ENCODE measurements at regions not wholly inside any gene's neighbourhood (a gene's known extent, or its start where the extent isn't known, plus 50 kb on each side); places are given as distances from the start of the nearest gene placed in this dataset.
"Not testable (repeated sequence)": the region's sequence is repeated elsewhere in the genome, so short reads cannot be mapped to it uniquely, and the experiment has no call there.

GRCh38 chr1:22326372-22326915 is 125.2 kb upstream of the ZBTB40 start:
- no peak for DNase-seq
- Mint-ChIP-seq H3K27me3 (ENCODE audit: low read depth) (no peaks in the 10 kb centered on the region), H3K9me3 (no peaks in the 10 kb centered on the region), H3K4me3 (no peak overlapping the region), H3K36me3 (ENCODE audit: insufficient read depth) (no peaks in the 10 kb centered on the region), H3K4me1 (ENCODE audit: low read depth) (no peaks in the 10 kb centered on the region)
- ATAC-seq: no peak

GRCh38 chr1:22326931-22327330 is 124.7 kb upstream of the ZBTB40 start:
- H3K36me3 Mint-ChIP-seq (ENCODE audit: insufficient read depth): no peaks in the 10 kb centered on the region
- H3K27me3 Mint-ChIP-seq (ENCODE audit: low read depth): no peaks in the 10 kb centered on the region
- no peak for ATAC-seq
- no peaks in the 10 kb centered on the region for H3K9me3 Mint-ChIP-seq
- no peak for DNase-seq
- no peaks in the 10 kb centered on the region for H3K4me1 Mint-ChIP-seq (ENCODE audit: low read depth)
- H3K4me3 Mint-ChIP-seq: no peak overlapping the region

GRCh38 chr1:22327411-22327810 is 124.2 kb upstream of the ZBTB40 start:
- DNase-seq: no peak
- no peaks in the 10 kb centered on the region for H3K4me1 Mint-ChIP-seq (ENCODE audit: low read depth)
- ATAC-seq: no peak
- H3K4me3 Mint-ChIP-seq: no peak overlapping the region
- no peaks in the 10 kb centered on the region for H3K9me3 Mint-ChIP-seq
- no peaks in the 10 kb centered on the region for H3K27me3 Mint-ChIP-seq (ENCODE audit: low read depth)
- no peaks in the 10 kb centered on the region for H3K36me3 Mint-ChIP-seq (ENCODE audit: insufficient read depth)

GRCh38 chr1:22328331-22329147 is 123.1 kb upstream of the ZBTB40 start:
- no peaks in the 10 kb centered on the region for H3K4me1 Mint-ChIP-seq (ENCODE audit: low read depth)
- no peak for DNase-seq
- no peak for ATAC-seq
- no peaks in the 10 kb centered on the region for H3K36me3 Mint-ChIP-seq (ENCODE audit: insufficient read depth)
- no peak overlapping the region for H3K4me3 Mint-ChIP-seq
- H3K9me3 Mint-ChIP-seq: no peaks in the 10 kb centered on the region
- H3K27me3 Mint-ChIP-seq (ENCODE audit: low read depth): peaks cover 4% of the 10 kb centered on the region

- H3K27me3 Mint-ChIP-seq (ENCODE audit: low read depth): peaks cover 8% of the 10 kb centered on the region
- no peaks in the 10 kb centered on the region for H3K9me3 Mint-ChIP-seq
- no peak for ATAC-seq
- H3K36me3 Mint-ChIP-seq (ENCODE audit: insufficient read depth): no peaks in the 10 kb centered on the region
- DNase-seq: no peak
- no peak overlapping the region for H3K4me3 Mint-ChIP-seq
- no peaks in the 10 kb centered on the region for H3K4me1 Mint-ChIP-seq (ENCODE audit: low read depth)
Observed at GRCh38 chr1:22329148-22329515, 122.5 kb upstream of the ZBTB40 start.

GRCh38 chr1:22330092-22330759 is 121.4 kb upstream of the ZBTB40 start:
- DNase-seq (no peak), ATAC-seq (no peak)
- Mint-ChIP-seq H3K27me3 (ENCODE audit: low read depth) (peaks cover 11% of the 10 kb centered on the region), H3K9me3 (no peaks in the 10 kb centered on the region), H3K4me3 (no peak overlapping the region), H3K4me1 (ENCODE audit: low read depth) (no peaks in the 10 kb centered on the region), H3K36me3 (ENCODE audit: insufficient read depth) (no peaks in the 10 kb centered on the region)

GRCh38 chr1:22330760-22331119 is 120.9 kb upstream of the ZBTB40 start:
- Mint-ChIP-seq H3K4me1 (ENCODE audit: low read depth) (no peaks in the 10 kb centered on the region), H3K4me3 (no peak overlapping the region), H3K36me3 (ENCODE audit: insufficient read depth) (no peaks in the 10 kb centered on the region), H3K9me3 (no peaks in the 10 kb centered on the region), H3K27me3 (ENCODE audit: low read depth) (peaks cover 11% of the 10 kb centered on the region)
- no peak for DNase-seq
- ATAC-seq: no peak

GRCh38 chr1:22331618-22332423 is 119.8 kb upstream of the ZBTB40 start:
- no peak for ATAC-seq
- Mint-ChIP-seq H3K4me1 (ENCODE audit: low read depth) (no peaks in the 10 kb centered on the region), H3K9me3 (no peaks in the 10 kb centered on the region), H3K4me3 (no peak overlapping the region), H3K36me3 (ENCODE audit: insufficient read depth) (no peaks in the 10 kb centered on the region), H3K27me3 (ENCODE audit: low read depth) (peaks cover 11% of the 10 kb centered on the region)
- no peak for DNase-seq

- H3K9me3 Mint-ChIP-seq: no peaks in the 10 kb centered on the region
- DNase-seq (no peak), ATAC-seq (no peak)
- H3K36me3 Mint-ChIP-seq (ENCODE audit: insufficient read depth): no peaks in the 10 kb centered on the region
- peaks cover 11% of the 10 kb centered on the region for H3K27me3 Mint-ChIP-seq (ENCODE audit: low read depth)
- no peak overlapping the region for H3K4me3 Mint-ChIP-seq
- H3K4me1 Mint-ChIP-seq (ENCODE audit: low read depth): no peaks in the 10 kb centered on the region
Observed at GRCh38 chr1:22332424-22332717, 119.3 kb upstream of the ZBTB40 start.

GRCh38 chr1:22332795-22333499 is 118.7 kb upstream of the ZBTB40 start:
- H3K4me1 Mint-ChIP-seq (ENCODE audit: low read depth): no peaks in the 10 kb centered on the region
- no peaks in the 10 kb centered on the region for H3K36me3 Mint-ChIP-seq (ENCODE audit: insufficient read depth)
- DNase-seq: no peak
- H3K4me3 Mint-ChIP-seq: no peak overlapping the region
- no peaks in the 10 kb centered on the region for H3K9me3 Mint-ChIP-seq
- peaks cover 11% of the 10 kb centered on the region for H3K27me3 Mint-ChIP-seq (ENCODE audit: low read depth)
- no peak for ATAC-seq

GRCh38 chr1:22333516-22334121 is 118.0 kb upstream of the ZBTB40 start:
- peaks cover 11% of the 10 kb centered on the region for H3K27me3 Mint-ChIP-seq (ENCODE audit: low read depth)
- no peak overlapping the region for H3K4me3 Mint-ChIP-seq
- no peaks in the 10 kb centered on the region for H3K36me3 Mint-ChIP-seq (ENCODE audit: insufficient read depth)
- no peaks in the 10 kb centered on the region for H3K4me1 Mint-ChIP-seq (ENCODE audit: low read depth)
- ATAC-seq (no peak), DNase-seq (no peak)
- no peaks in the 10 kb centered on the region for H3K9me3 Mint-ChIP-seq

GRCh38 chr1:22334860-22335550 is 116.6 kb upstream of the ZBTB40 start:
- H3K4me3 Mint-ChIP-seq: no peak overlapping the region
- peaks cover 14% of the 10 kb centered on the region for H3K27me3 Mint-ChIP-seq (ENCODE audit: low read depth)
- no peaks in the 10 kb centered on the region for H3K4me1 Mint-ChIP-seq (ENCODE audit: low read depth)
- H3K9me3 Mint-ChIP-seq: no peaks in the 10 kb centered on the region
- no peak for ATAC-seq
- H3K36me3 Mint-ChIP-seq (ENCODE audit: insufficient read depth): no peaks in the 10 kb centered on the region
- no peak for DNase-seq

- H3K36me3 Mint-ChIP-seq (ENCODE audit: insufficient read depth); H3K4me3 Mint-ChIP-seq; DNase-seq; H3K9me3 Mint-ChIP-seq; H3K4me1 Mint-ChIP-seq (ENCODE audit: low read depth); ATAC-seq: not testable (repeated sequence)
- H3K27me3 Mint-ChIP-seq (ENCODE audit: low read depth): peaks cover 20% of the 10 kb centered on the region
Observed at GRCh38 chr1:22336274-22336673, 115.4 kb upstream of the ZBTB40 start.
